ENCODE measurements at regions not wholly inside any gene's neighbourhood (a gene's known extent, or its start where the extent isn't known, plus 50 kb on each side); places are given as distances from the start of the nearest gene placed in this dataset.

GRCh38 chr12:13680916-13681315 lies 300.5 kb downstream of the GRIN2B start:
- in situ Hi-C loops (cut with HindIII; ENCODE audit: low pct_ligation_motif_present, low sequenced_read_pairs) = no loop called here
- H3K27me3 ChIP-seq (replicated peaks) = no peaks in the 10 kb centered on the region
- no peak for DNase-seq
- TF ChIP-seq, protein P1, sequence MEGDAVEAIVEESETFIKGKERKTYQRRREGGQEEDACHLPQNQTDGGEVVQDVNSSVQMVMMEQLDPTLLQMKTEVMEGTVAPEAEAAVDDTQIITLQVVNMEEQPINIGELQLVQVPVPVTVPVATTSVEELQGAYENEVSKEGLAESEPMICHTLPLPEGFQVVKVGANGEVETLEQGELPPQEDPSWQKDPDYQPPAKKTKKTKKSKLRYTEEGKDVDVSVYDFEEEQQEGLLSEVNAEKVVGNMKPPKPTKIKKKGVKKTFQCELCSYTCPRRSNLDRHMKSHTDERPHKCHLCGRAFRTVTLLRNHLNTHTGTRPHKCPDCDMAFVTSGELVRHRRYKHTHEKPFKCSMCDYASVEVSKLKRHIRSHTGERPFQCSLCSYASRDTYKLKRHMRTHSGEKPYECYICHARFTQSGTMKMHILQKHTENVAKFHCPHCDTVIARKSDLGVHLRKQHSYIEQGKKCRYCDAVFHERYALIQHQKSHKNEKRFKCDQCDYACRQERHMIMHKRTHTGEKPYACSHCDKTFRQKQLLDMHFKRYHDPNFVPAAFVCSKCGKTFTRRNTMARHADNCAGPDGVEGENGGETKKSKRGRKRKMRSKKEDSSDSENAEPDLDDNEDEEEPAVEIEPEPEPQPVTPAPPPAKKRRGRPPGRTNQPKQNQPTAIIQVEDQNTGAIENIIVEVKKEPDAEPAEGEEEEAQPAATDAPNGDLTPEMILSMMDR (IDR thresholded peaks at IDR 0.05; ENCODE audit: low read depth, low read length, missing control alignments) = no peak
- no peaks in the 10 kb centered on the region for H3K36me3 ChIP-seq (replicated peaks)
- H3K4me3 ChIP-seq (ENCODE audit: low read depth, low read length) = no peak overlapping the region
- H3K27ac ChIP-seq = no peak overlapping the region

DNA sequence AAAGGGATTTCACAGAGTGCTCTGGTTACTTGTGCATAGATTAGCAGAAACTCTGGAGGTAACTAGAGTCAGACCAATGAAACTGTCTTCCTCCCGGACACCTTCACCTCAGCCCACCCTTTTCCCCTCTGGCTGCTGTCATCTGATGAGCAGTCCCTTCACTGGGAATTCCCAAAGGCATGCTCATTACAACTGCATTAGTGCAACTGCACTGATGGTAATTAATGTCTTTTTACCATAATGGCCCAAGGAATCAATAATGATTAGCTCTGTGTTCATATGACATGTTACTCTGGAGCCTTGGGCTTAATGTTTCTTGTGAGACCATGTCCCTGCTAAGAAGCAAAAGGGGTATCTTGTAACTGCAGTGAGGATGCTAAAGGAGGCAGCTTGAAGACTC lies 304.5 kb downstream of the GRIN2B start:
- TF ChIP-seq, protein P1 (IDR thresholded peaks at IDR 0.05; ENCODE audit: low read depth, low read length, missing control alignments) = no peak
- no peak overlapping the region for H3K27ac ChIP-seq
- no peaks in the 10 kb centered on the region for H3K36me3 ChIP-seq (replicated peaks)
- in situ Hi-C loops (cut with HindIII; ENCODE audit: low pct_ligation_motif_present, low sequenced_read_pairs) = no loop called here
- no peak overlapping the region for H3K4me3 ChIP-seq (ENCODE audit: low read depth, low read length)
- DNase-seq = no peak
- no peaks in the 10 kb centered on the region for H3K27me3 ChIP-seq (replicated peaks)

GRCh38 chr12:13670285-13670866 lies 311.0 kb downstream of the GRIN2B start:
- Histone ChIP-seq H3K36me3 (replicated peaks) (no peaks in the 10 kb centered on the region), H3K27ac (no peak overlapping the region), H3K4me3 (ENCODE audit: low read depth, low read length) (no peak overlapping the region), H3K27me3 (replicated peaks) (no peaks in the 10 kb centered on the region)
- in situ Hi-C loops (cut with HindIII; ENCODE audit: low pct_ligation_motif_present, low sequenced_read_pairs) = no loop called here
- no peak for DNase-seq
- TF ChIP-seq, protein P1 (IDR thresholded peaks at IDR 0.05; ENCODE audit: low read depth, low read length, missing control alignments) = no peak

DNA sequence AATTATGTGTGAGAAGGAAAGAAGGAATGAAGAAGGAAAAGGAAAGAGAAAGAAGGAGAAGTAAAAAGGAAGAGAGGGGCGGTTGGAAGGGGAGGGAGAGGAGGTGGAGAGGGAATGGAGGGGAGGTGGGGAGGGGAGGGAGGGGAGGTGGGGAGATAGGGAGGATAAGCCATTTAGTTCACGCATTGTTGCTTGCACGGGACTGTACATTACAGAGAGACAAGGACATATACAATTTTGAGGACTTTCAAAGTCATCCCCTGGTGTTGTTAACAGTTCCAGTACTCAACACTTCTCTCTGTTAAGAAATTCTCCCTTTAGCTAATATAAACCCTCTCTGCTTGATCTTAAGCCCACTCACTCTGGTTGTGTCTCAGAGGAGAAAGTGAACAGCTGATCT lies 312.5 kb downstream of the GRIN2B start:
- no peak for DNase-seq
- TF ChIP-seq, protein P1 (IDR thresholded peaks at IDR 0.05; ENCODE audit: low read depth, low read length, missing control alignments) = no peak
- in situ Hi-C loops (cut with HindIII; ENCODE audit: low pct_ligation_motif_present, low sequenced_read_pairs) = no loop called here
- H3K4me3 ChIP-seq (ENCODE audit: low read depth, low read length) = no peak overlapping the region
- no peaks in the 10 kb centered on the region for H3K36me3 ChIP-seq (replicated peaks)
- no peaks in the 10 kb centered on the region for H3K27me3 ChIP-seq (replicated peaks)
- H3K27ac ChIP-seq = no peak overlapping the region

DNA sequence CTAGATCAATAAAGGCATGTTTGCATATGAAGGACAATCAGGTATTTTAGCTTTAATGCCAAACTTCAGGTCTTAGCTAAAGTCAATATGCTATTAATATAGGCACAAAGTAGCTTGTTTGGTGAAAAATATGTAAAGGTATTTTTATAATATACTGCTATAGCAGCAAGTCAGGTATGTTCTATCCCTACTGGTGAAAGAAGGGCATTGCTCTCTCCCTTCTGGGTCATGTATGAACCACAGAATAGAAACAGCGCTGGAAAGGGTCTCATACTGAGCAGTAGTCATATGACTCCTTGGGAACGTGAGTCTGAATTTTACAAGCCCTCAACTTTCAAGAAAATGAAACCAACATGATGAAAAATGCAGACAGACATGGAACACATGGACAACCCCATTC lies 314.6 kb downstream of the GRIN2B start:
- no peaks in the 10 kb centered on the region for H3K27me3 ChIP-seq (replicated peaks)
- TF ChIP-seq, protein P1 (IDR thresholded peaks at IDR 0.05; ENCODE audit: low read depth, low read length, missing control alignments) = no peak
- in situ Hi-C loops (cut with HindIII; ENCODE audit: low pct_ligation_motif_present, low sequenced_read_pairs) = no loop called here
- DNase-seq = no peak
- no peaks in the 10 kb centered on the region for H3K36me3 ChIP-seq (replicated peaks)
- H3K27ac ChIP-seq = no peak overlapping the region
- no peak overlapping the region for H3K4me3 ChIP-seq (ENCODE audit: low read depth, low read length)
